ENCODE measurements at regions not wholly inside any gene's neighbourhood (a gene's known extent, or its start where the extent isn't known, plus 50 kb on each side); places are given as distances from the start of the nearest gene placed in this dataset.

- H4K20me1 ChIP-seq (ENCODE audit: insufficient read depth, low read length): no peaks in the 10 kb centered on the region
- no peaks in the 10 kb centered on the region for H3K27me3 ChIP-seq (ENCODE audit: insufficient read depth, low read length)
- H3K36me3 ChIP-seq (ENCODE audit: insufficient read depth, low read length): no peaks in the 10 kb centered on the region
- no peak overlapping the region for H3K4me2 ChIP-seq (ENCODE audit: low read length)
- TF ChIP-seq, protein P1, sequence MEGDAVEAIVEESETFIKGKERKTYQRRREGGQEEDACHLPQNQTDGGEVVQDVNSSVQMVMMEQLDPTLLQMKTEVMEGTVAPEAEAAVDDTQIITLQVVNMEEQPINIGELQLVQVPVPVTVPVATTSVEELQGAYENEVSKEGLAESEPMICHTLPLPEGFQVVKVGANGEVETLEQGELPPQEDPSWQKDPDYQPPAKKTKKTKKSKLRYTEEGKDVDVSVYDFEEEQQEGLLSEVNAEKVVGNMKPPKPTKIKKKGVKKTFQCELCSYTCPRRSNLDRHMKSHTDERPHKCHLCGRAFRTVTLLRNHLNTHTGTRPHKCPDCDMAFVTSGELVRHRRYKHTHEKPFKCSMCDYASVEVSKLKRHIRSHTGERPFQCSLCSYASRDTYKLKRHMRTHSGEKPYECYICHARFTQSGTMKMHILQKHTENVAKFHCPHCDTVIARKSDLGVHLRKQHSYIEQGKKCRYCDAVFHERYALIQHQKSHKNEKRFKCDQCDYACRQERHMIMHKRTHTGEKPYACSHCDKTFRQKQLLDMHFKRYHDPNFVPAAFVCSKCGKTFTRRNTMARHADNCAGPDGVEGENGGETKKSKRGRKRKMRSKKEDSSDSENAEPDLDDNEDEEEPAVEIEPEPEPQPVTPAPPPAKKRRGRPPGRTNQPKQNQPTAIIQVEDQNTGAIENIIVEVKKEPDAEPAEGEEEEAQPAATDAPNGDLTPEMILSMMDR (IDR thresholded peaks at IDR 0.05; ENCODE audit: low read length): no peak
- TF ChIP-seq EZH2 (IDR thresholded peaks at IDR 0.05; ENCODE audit: borderline replicate concordance, low read length): no peak
- no peaks in the 10 kb centered on the region for H3K4me1 ChIP-seq (ENCODE audit: insufficient read depth, low read length, severe bottlenecking)
- no peak overlapping the region for H2AFZ ChIP-seq (ENCODE audit: low read length)
- no peak overlapping the region for H3K27ac ChIP-seq (ENCODE audit: low read depth, low read length, poor library complexity, severe bottlenecking)
- H3K4me3 ChIP-seq (ENCODE audit: low read depth, low read length, poor library complexity, severe bottlenecking): no peak overlapping the region
- no peaks in the 10 kb centered on the region for H3K9me2 ChIP-seq (ENCODE audit: low read depth, low read length)
- H3K9me3 ChIP-seq (ENCODE audit: low read length): no peaks in the 10 kb centered on the region
- no peaks in the 10 kb centered on the region for H3K79me2 ChIP-seq (ENCODE audit: insufficient read depth, low read length)
- H3F3A ChIP-seq (ENCODE audit: insufficient read depth, low read length): no peaks in the 10 kb centered on the region
- H3K9ac ChIP-seq (ENCODE audit: low read length): no peak overlapping the region
These were observed 1193.0 kb downstream of the AACS start for GRCh38 chr12:126258190-126258589.

- TF ChIP-seq EZH2 (IDR thresholded peaks at IDR 0.05; ENCODE audit: borderline replicate concordance, low read length): no peak
- TF ChIP-seq, protein P1 (IDR thresholded peaks at IDR 0.05; ENCODE audit: low read length): no peak
- Histone ChIP-seq H3K27ac (ENCODE audit: low read depth, low read length, poor library complexity, severe bottlenecking) (no peak overlapping the region), H3F3A (ENCODE audit: insufficient read depth, low read length) (no peaks in the 10 kb centered on the region), H3K27me3 (ENCODE audit: insufficient read depth, low read length) (no peaks in the 10 kb centered on the region), H3K36me3 (ENCODE audit: insufficient read depth, low read length) (no peaks in the 10 kb centered on the region), H3K9ac (ENCODE audit: low read length) (no peak overlapping the region), H3K4me3 (ENCODE audit: low read depth, low read length, poor library complexity, severe bottlenecking) (no peak overlapping the region), H3K4me1 (ENCODE audit: insufficient read depth, low read length, severe bottlenecking) (no peaks in the 10 kb centered on the region), H3K79me2 (ENCODE audit: insufficient read depth, low read length) (no peaks in the 10 kb centered on the region), H4K20me1 (ENCODE audit: insufficient read depth, low read length) (no peaks in the 10 kb centered on the region), H3K9me2 (ENCODE audit: low read depth, low read length) (no peaks in the 10 kb centered on the region), H2AFZ (ENCODE audit: low read length) (no peak overlapping the region), H3K9me3 (ENCODE audit: low read length) (no peaks in the 10 kb centered on the region), H3K4me2 (ENCODE audit: low read length) (no peak overlapping the region)
These were observed 1197.6 kb downstream of the AACS start for GRCh38 chr12:126262829-126263228.

- no peak overlapping the region for H3K4me3 ChIP-seq (ENCODE audit: low read depth, low read length, poor library complexity, severe bottlenecking)
- no peaks in the 10 kb centered on the region for H3F3A ChIP-seq (ENCODE audit: insufficient read depth, low read length)
- H2AFZ ChIP-seq (ENCODE audit: low read length): no peak overlapping the region
- no peak overlapping the region for H3K4me2 ChIP-seq (ENCODE audit: low read length)
- TF ChIP-seq, protein P1 (IDR thresholded peaks at IDR 0.05; ENCODE audit: low read length): no peak
- no peak for TF ChIP-seq EZH2 (IDR thresholded peaks at IDR 0.05; ENCODE audit: borderline replicate concordance, low read length)
- no peaks in the 10 kb centered on the region for H3K27me3 ChIP-seq (ENCODE audit: insufficient read depth, low read length)
- no peaks in the 10 kb centered on the region for H3K79me2 ChIP-seq (ENCODE audit: insufficient read depth, low read length)
- no peak overlapping the region for H3K27ac ChIP-seq (ENCODE audit: low read depth, low read length, poor library complexity, severe bottlenecking)
- H3K4me1 ChIP-seq (ENCODE audit: insufficient read depth, low read length, severe bottlenecking): no peaks in the 10 kb centered on the region
- no peaks in the 10 kb centered on the region for H3K9me3 ChIP-seq (ENCODE audit: low read length)
- no peaks in the 10 kb centered on the region for H3K9me2 ChIP-seq (ENCODE audit: low read depth, low read length)
- no peaks in the 10 kb centered on the region for H3K36me3 ChIP-seq (ENCODE audit: insufficient read depth, low read length)
- no peak overlapping the region for H3K9ac ChIP-seq (ENCODE audit: low read length)
- H4K20me1 ChIP-seq (ENCODE audit: insufficient read depth, low read length): no peaks in the 10 kb centered on the region
These were observed 1203.0 kb downstream of the AACS start for GRCh38 chr12:126268222-126268621.
